ENCODE measurements at regions not wholly inside any gene's neighbourhood (a gene's known extent, or its start where the extent isn't known, plus 50 kb on each side); places are given as distances from the start of the nearest gene placed in this dataset.

- CTCF ChIA-PET: no interaction called here
- POLR2A ChIA-PET (ENCODE audit: low non-redundant PET): no interaction called here
- H3K27ac ChIP-seq: no peak overlapping the region
- no peak for DNase-seq (ENCODE audit: low spot score)
- TF ChIP-seq CTCF (conservative IDR thresholded peaks at IDR 0.05; ENCODE audit: low read depth): no peak
These were observed 486.3 kb downstream of the PTPRU start for GRCh38 chr1:29722598-29722997.

- POLR2A ChIA-PET (ENCODE audit: low non-redundant PET): no interaction called here
- DNase-seq (ENCODE audit: low spot score): no peak
- no peak for TF ChIP-seq CTCF (conservative IDR thresholded peaks at IDR 0.05; ENCODE audit: low read depth)
- no peak overlapping the region for H3K27ac ChIP-seq
- CTCF ChIA-PET: no interaction called here
These were observed 482.9 kb downstream of the PTPRU start for GRCh38 chr1:29719253-29719652.

- ChIA-PET CTCF (no interaction called here), POLR2A (ENCODE audit: low non-redundant PET) (no interaction called here)
- no peak for TF ChIP-seq CTCF (conservative IDR thresholded peaks at IDR 0.05; ENCODE audit: low read depth)
- H3K27ac ChIP-seq: no peak overlapping the region
- DNase-seq (ENCODE audit: low spot score): no peak
These were observed 482.5 kb downstream of the PTPRU start for GRCh38 chr1:29718791-29719190.

GRCh38 chr1:29716306-29716705 is 480.0 kb downstream of the PTPRU start:
- TF ChIP-seq CTCF (conservative IDR thresholded peaks at IDR 0.05; ENCODE audit: low read depth): no peak
- no peak for DNase-seq (ENCODE audit: low spot score)
- POLR2A ChIA-PET (ENCODE audit: low non-redundant PET): no interaction called here
- CTCF ChIA-PET: interaction anchor here (0.6 kb wide), 1 partner anchor 34 kb away, joined by 3 read pairs; no protein-coding TSS in a partner anchor
- no peak overlapping the region for H3K27ac ChIP-seq

- ChIA-PET CTCF (interaction anchor here (0.7 to 1.1 kb wide), 2 partner anchors 10 to 413 kb away, joined by 3 to 4 read pairs; no protein-coding TSS in a partner anchor), POLR2A (ENCODE audit: low non-redundant PET) (no interaction called here)
- TF ChIP-seq CTCF (conservative IDR thresholded peaks at IDR 0.05; ENCODE audit: low read depth): no peak
- DNase-seq (ENCODE audit: low spot score): no peak
- H3K27ac ChIP-seq: no peak overlapping the region
These were observed 477.5 kb downstream of the PTPRU start for GRCh38 chr1:29713857-29714256.

- CTCF ChIA-PET: no interaction called here
These were observed 476.5 kb downstream of the PTPRU start for GRCh38 chr1:29712801-29713200.

More at GRCh38 chr1:29712801-29713200, 476.5 kb downstream of the PTPRU start:
- POLR2A ChIA-PET (ENCODE audit: low non-redundant PET): no interaction called here
- no peak overlapping the region for H3K27ac ChIP-seq
- no peak for DNase-seq (ENCODE audit: low spot score)
- no peak for TF ChIP-seq CTCF (conservative IDR thresholded peaks at IDR 0.05; ENCODE audit: low read depth)

All from RWPE1 (cell line).